CD4-positive, alpha-beta T cell treated with Interleukin-4 for 4 hours (primary cell): ENCODE measurements at regions not wholly inside any gene's neighbourhood (a gene's known extent, or its start where the extent isn't known, plus 50 kb on each side); places are given as distances from the start of the nearest gene placed in this dataset.

Source experiments
- DNase-seq: peaks from one replicate; pipeline ENCODE4 v3.0.0-alpha.2; 2020

DNA sequence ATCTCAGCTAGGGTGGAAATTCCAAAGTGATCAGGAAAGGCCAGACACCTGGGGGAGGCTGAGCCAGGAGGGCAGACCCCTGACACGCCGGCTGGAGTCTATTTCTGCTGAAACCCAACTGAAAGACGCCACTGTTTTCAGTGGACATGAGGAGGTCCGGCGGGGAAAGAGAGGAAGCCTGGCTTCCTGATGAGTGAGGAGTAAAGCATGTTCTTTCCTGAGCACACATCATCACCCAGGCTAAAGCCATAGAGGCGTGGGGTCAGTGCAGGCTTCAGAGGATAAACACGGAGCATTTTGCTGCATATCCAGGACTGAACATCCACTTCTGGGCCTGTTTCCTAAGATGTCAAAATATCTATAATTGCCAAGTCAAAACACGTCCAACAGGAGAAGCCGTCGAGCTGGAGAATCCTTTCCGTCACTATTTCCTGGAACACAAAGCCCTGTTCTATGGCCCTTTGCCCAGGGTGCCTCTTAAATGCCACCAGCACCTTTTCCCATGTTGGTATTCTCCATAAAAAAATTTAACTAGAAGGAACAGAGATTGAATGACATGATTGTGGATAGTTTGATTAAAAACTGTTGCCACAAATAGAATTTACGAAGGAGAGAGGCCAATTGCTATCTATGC is 597.9 kb upstream of the ADAMTS16 start:
- no peak for DNase-seq

GRCh38 chr5:4544049-4544670 is 596.0 kb upstream of the ADAMTS16 start:
- DNase-seq, result no peak

GRCh38 chr5:4547547-4547946 is 592.6 kb upstream of the ADAMTS16 start:
- no peak for DNase-seq

- no peak for DNase-seq
These were observed 591.8 kb upstream of the ADAMTS16 start for GRCh38 chr5:4548341-4548740.

DNA sequence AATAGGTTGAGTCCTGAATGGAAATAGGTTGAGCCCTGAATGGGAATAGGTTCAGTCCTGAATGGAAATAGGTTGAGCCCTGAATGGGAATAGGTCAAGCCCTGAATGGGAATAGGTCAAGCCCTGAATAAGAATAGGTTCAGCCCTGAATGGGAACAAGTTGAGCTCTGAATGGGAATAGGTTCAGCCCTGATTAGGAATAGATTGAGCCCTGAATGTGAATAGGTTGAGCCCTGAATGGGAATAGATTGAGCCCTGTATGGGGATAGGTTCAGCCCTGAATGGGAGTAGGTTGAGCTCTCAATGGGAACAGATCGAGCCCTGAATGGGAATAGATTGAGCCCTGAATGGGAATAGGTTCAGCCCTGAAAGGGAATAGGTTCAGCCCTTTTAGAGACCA is 590.8 kb upstream of the ADAMTS16 start:
- DNase-seq, result no peak

GRCh38 chr5:4551034-4551433 is 589.1 kb upstream of the ADAMTS16 start:
- DNase-seq, result no peak

DNA sequence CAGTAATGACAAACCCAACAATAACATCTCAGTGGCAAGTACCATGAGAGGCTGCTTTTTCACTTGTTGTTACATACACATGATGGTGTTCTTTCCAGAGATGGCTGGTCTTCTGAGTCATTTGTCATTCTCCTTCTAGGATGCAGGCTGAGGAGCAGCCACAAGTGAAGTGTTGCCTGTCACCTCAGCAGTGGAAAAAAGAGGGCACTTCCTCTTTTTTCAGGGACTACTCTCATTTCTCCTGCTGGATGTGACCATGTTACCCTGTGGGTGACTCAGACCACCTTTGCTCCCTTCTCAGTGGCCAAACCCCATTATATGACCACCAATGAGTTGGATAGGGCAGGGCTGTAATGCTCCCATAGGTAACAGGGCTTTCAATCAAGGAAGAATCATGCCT is 587.0 kb upstream of the ADAMTS16 start:
- DNase-seq, result no peak

DNA sequence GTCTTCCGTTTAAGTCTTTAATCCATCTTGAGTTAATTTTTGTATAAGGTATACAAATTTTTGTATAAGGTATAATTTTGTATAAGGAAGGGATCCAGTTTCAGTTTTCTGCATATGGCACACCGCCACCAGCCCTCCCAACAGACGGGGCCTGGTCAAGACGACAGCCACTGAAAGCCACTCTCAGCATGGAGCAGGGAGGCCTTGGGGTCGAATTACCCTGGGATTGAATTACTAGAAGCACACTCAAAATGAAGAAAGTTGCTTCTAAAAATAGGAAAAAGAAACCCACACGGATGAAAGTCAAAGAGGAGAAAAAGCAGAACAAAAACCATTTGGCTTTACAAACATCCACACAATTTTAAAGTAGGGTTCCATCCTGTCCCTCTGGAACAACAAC is 586.2 kb upstream of the ADAMTS16 start:
- DNase-seq, result no peak

DNA sequence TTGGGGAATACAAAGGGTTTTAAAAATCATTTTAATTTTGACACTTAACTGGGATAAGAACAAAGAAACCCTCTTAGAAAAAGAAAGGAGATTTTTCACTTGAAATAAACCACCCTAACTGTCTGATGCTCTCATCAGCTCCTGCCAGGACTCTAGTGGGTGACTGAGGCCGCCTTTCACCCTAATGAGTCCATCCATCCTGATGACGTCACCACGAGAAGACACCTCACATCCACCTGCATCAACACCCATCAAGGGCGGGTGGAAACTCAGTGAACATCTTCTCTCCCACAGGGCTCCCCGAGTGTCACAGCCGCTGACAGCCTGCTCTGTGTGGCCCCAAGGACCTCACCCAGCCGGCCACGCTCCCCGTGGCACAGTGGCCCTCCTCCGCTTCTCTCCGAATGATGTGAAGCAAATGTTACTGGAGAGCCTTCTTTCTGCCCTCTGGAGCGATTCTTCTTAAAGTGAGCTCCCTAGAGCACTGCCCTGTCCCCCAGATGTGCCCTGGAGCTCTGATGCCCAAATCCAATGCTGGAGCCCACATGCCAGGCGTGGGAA is 584.3 kb upstream of the ADAMTS16 start:
- DNase-seq, result no peak

DNA sequence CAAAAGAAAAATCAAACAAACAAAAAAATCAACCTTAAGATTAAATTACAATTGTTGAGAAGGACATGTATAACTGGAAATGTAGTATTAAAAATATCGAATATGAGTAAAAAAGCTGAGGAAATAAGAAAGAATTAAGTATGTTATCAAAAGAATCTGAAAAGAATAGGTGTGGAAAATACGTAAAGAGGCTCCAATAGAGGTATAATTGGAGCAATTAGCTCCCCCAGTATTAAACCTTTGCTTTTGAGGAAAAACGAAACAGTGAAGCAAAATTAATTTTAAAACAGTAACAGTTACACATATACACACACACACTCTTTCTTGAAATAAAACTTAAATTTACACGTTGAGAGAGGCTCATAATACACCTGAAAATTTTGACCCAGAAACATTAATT is 578.7 kb upstream of the ADAMTS16 start:
- DNase-seq, result no peak

- DNase-seq, result no peak
These were observed 576.7 kb upstream of the ADAMTS16 start for GRCh38 chr5:4563400-4563799.

DNA sequence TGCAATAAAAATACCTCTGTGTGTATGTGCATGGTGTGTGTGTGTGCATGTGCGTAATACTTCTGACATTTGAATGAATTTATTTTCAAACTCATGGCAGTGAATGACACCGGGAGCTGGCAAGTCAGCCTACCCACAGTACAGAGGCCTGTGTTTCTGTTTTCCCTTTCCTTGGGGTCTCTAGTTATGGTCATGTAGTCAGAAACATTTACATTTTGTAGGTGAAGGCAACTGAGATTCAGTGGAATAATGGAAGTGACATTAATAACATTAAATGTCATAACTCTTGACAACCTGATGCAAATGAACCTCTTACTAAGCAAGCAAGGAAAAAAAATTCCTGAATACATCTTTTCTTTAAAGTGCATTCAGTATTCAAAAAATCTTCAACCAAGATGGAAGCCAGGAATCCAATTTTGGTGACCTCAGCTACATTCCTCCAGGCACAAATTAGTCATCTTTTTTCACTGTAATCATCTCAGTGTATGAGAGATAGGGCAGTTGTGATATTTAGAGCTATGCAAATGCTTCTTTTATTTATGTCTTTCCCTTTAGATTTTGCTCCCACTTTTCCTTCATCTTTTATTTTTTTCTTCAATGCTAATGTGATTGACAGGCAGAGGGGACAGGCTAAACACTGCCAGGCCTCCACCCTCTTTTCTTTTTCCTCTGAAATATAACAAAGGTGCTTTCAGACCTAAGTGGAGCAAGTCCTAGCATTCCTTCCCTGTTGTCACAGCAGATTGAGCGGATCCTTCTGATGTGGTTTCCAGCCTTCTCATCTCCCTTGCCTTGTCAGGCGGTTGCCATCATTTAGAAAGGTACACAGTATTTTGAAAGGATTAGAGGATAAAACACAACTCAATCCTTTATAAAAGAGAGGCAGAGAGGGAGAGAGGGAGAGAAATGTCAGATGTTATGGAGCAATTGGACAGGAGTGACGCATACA is 569.8 kb upstream of the ADAMTS16 start:
- no peak for DNase-seq

GRCh38 chr5:4571248-4571948 is 568.7 kb upstream of the ADAMTS16 start:
- no peak for DNase-seq

DNA sequence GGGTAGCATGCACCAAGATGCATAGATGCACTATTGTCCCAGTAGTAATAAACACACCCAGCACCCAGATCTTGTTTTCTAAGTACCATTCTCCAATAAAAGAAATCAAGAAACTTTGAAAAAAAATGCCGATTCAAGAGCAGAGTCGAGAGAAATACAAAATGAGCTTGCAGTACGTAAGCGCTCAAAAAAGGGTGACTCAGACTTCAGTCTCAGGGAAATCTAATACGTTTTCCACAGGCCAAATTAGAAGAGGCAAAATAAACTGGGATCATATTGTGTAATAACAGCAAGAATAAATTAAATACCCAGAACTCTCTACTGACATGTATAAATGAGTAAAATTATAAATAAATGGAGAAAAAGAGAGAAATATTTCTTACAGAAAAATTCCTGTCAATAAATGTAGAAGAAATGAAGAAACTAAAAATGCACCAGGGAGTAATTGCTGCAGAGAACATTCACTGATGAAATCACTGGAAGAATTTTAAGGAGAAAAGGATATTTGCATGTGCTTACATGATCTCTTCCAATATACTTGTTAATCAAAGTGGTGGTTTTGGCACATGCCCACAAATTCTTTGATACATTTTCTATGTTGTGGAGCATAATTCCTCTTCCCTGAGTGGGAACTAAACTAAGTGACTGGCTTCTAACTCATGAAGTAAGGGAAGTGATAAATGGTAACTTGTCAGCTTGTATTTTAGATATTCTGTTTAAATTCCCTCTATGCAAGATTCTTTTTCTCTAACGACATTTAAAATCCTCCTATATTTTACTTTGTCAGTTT is 567.6 kb upstream of the ADAMTS16 start:
- DNase-seq, result no peak

DNA sequence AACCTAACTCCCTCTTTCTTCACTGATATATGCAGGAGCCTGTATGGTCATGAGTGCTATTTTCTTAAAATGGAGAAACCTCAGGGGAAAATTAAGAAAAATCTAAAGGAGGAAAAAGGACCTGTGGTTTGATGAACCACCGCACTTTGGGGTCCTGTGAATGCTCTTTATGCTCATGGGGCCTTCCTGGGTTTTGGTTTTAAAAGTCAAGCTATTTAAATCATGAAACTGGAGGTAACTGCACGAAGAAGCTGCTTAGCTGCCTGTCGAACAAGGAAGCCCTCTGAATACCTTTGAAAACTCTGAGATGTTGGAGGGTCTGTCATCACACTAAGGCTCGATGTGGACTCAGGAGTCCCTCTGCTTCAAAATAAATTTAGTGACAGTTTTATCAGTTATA is 564.5 kb upstream of the ADAMTS16 start:
- DNase-seq, result no peak

DNA sequence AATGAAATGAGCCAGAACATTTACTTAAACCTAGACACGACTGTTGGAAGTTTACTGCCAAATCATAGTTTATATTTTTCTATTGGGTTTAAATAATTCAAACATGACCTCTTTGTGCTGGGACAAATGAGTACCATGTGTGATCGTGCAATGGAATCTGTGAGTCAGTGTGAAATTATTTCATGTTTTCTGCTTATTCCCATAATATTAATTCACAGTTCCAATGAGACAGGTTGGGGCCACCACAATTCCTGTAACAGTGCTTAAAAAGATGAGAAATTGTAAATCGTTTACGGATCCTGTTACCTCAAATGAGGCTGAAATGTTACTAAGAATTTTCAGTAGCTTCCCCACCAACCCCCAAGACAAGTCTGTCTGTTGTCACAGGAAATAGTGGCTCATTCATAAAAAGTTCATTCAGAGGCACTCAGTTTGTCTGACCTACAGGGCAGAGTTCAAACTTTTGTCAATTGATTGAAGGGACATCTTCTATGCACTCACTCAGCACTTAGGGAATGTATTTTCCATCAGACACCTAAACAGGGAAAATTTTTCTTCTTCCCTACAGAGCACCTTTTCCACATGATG is 563.9 kb upstream of the ADAMTS16 start:
- no peak for DNase-seq

DNA sequence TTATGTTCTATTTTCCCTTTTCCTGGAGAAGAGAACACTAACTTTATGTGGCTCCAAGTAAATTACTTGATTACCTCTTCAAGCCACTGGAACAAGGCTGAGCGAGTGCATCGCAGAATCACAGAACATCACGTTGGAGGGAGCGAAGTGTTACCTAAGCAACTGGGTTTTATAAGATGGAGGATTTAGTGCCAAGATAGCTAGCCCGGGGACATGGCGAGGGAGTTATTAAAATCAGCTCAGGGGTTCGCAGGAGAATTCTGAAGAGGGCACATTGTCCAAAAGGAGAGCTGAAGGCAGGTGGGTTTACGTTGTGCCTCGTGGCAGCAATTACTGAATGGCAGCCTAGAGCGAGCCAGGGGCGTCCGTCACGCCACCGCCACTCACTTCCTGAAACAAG is 563.2 kb upstream of the ADAMTS16 start:
- DNase-seq, result no peak

DNA sequence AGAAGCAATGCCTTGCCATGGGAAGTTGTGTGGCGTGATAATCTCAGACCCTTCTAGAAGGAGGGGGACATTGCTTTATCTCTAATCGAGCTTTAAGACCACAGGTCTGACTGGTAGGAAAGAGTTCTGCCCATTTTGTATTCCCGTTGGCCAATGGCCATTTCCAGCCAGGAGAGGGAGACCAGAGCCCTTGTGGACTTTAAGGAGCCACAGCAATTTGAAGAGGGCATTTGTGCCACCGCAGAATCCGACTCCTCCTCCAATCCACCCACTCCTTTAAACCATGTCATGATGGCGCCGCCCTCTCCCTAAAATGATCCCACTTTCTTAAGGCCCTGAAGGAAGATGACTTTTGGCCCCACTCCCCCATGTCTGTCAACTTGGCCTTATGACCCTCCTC is 560.5 kb upstream of the ADAMTS16 start:
- no peak for DNase-seq

GRCh38 chr5:4580772-4581171 is 559.4 kb upstream of the ADAMTS16 start:
- DNase-seq, result no peak

- no peak for DNase-seq
These were observed 558.8 kb upstream of the ADAMTS16 start for GRCh38 chr5:4581289-4581688.

DNA sequence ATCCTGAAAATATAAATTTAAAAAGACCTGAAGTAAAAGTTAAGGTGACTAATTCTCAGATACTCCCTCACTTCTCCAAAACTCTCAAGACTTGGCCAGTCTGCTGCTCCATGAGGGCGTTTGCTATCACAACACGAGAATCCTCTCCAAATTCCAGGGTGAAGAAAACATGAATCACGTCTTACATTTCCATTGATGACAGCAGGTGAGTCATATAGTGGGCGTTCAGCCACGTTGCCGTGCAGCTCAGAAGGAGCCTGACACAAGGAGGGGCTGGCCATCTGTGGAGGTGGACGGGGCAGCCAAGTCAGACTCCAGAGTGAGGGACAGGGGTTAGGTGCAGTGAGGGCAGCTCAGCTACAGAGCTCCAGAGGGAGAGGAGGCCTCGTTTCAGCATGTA is 555.1 kb upstream of the ADAMTS16 start:
- no peak for DNase-seq

DNA sequence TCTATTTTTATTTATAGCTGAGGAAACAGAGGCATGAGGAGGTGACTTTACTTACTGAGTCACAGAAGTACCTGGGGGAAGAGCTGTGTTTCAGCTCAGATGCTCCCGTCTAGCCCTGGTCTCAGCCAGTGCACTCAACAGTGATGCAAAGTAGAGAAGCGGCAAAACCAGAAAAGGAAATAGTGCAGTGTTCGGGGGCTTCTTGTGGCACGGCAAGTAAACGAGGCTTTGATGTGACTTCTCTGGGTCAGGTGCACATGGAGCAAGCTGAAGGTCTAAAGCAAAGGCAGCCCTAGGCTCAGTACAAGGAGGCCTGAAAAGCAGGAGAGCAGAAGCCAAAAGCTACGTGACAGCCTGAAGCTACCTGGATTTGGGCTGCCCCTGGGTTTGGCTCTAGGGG is 526.7 kb upstream of the ADAMTS16 start:
- no peak for DNase-seq
